Liver (tissue), 3 donors: ENCODE measurements at regions not wholly inside any gene's neighbourhood (a gene's known extent, or its start where the extent isn't known, plus 50 kb on each side); places are given as distances from the start of the nearest gene placed in this dataset.

Experiments used
- EGR1 ChIP-seq, 2 donors: IDR thresholded peaks; 2 replicates each; pipeline ENCODE4 v1.6.1; 2016 to 2018; ENCODE audit warnings: antibody characterized with exemption in 2 of 2, low read depth in 2 of 2
- JUND ChIP-seq, 2 donors: IDR thresholded peaks; 2 replicates each; pipeline ENCODE4 v1.6.1; 2016; ENCODE audit warnings: antibody characterized with exemption in 2 of 2
- MAX ChIP-seq: IDR thresholded peaks from 2 replicates; pipeline ENCODE4 v1.6.1; 2016; ENCODE audit warnings: antibody characterized with exemption
- RAD21 ChIP-seq, 2 donors: IDR thresholded peaks; 2 replicates each; pipeline ENCODE4 v1.6.1; 2016; ENCODE audit warnings: antibody characterized with exemption in 2 of 2, mild to moderate bottlenecking in 2 of 2
- TAF1 ChIP-seq: conservative IDR thresholded peaks from 2 replicates; pipeline ENCODE4 v1.6.1; 2016; ENCODE audit warnings: antibody characterized with exemption, mild to moderate bottlenecking
- TF ChIP-seq, protein P1 (sequence below): IDR thresholded peaks from 2 replicates; pipeline ENCODE4 v1.6.1; 2016; ENCODE audit warnings: antibody characterized with exemption, mild to moderate bottlenecking
- TF ChIP-seq, protein P2 (sequence below): fragments of 150-350 bp; IDR thresholded peaks from 2 replicates; pipeline ENCODE4 v1.5.1; 2017; ENCODE audit warnings: improper control_type of control experiment, low read depth, low read length; ENCODE audit not compliant: missing input control
- TF ChIP-seq, protein P3 (sequence below): IDR thresholded peaks from 2 replicates; pipeline ENCODE4 v1.6.1; 2016; ENCODE audit warnings: antibody characterized with exemption
- donor health status: healthy.
- donor health status: healthy.

DNA sequence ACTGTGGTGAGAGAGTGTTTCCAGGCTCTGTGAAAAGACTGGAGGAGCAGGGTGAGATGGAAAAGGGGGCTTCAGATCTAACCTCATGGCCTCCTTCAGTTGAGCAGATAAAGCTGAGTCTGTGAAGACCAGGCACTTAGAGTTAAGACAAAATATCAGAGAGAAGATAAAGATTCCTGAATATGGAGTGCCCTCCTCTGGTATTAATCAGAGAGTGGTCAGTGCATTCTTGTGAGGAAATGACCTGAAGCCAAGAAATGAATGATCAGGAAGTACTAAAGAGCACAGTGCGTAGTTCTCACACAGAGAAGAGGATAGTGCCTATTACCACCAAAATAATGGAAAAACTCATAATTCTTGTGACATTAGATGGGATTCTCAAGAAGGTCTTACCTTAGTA is 1417.0 kb upstream of the ACO1 start:
- TF ChIP-seq, protein P1, sequence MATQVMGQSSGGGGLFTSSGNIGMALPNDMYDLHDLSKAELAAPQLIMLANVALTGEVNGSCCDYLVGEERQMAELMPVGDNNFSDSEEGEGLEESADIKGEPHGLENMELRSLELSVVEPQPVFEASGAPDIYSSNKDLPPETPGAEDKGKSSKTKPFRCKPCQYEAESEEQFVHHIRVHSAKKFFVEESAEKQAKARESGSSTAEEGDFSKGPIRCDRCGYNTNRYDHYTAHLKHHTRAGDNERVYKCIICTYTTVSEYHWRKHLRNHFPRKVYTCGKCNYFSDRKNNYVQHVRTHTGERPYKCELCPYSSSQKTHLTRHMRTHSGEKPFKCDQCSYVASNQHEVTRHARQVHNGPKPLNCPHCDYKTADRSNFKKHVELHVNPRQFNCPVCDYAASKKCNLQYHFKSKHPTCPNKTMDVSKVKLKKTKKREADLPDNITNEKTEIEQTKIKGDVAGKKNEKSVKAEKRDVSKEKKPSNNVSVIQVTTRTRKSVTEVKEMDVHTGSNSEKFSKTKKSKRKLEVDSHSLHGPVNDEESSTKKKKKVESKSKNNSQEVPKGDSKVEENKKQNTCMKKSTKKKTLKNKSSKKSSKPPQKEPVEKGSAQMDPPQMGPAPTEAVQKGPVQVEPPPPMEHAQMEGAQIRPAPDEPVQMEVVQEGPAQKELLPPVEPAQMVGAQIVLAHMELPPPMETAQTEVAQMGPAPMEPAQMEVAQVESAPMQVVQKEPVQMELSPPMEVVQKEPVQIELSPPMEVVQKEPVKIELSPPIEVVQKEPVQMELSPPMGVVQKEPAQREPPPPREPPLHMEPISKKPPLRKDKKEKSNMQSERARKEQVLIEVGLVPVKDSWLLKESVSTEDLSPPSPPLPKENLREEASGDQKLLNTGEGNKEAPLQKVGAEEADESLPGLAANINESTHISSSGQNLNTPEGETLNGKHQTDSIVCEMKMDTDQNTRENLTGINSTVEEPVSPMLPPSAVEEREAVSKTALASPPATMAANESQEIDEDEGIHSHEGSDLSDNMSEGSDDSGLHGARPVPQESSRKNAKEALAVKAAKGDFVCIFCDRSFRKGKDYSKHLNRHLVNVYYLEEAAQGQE: no peak
- TF ChIP-seq, protein P2, sequence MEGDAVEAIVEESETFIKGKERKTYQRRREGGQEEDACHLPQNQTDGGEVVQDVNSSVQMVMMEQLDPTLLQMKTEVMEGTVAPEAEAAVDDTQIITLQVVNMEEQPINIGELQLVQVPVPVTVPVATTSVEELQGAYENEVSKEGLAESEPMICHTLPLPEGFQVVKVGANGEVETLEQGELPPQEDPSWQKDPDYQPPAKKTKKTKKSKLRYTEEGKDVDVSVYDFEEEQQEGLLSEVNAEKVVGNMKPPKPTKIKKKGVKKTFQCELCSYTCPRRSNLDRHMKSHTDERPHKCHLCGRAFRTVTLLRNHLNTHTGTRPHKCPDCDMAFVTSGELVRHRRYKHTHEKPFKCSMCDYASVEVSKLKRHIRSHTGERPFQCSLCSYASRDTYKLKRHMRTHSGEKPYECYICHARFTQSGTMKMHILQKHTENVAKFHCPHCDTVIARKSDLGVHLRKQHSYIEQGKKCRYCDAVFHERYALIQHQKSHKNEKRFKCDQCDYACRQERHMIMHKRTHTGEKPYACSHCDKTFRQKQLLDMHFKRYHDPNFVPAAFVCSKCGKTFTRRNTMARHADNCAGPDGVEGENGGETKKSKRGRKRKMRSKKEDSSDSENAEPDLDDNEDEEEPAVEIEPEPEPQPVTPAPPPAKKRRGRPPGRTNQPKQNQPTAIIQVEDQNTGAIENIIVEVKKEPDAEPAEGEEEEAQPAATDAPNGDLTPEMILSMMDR: no peak
- TF ChIP-seq TAF1: no peak
- TF ChIP-seq MAX: no peak
- no peak for TF ChIP-seq JUND (IDR thresholded peaks at IDR 0.05)
- TF ChIP-seq, protein P3, sequence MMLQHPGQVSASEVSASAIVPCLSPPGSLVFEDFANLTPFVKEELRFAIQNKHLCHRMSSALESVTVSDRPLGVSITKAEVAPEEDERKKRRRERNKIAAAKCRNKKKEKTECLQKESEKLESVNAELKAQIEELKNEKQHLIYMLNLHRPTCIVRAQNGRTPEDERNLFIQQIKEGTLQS: no peak
- no peak for TF ChIP-seq EGR1 (IDR thresholded peaks at IDR 0.05; ENCODE audit: low read depth in 2 of 2)
- peak; percentile 30 to 49 for TF ChIP-seq RAD21 (IDR thresholded peaks at IDR 0.05)
